GM12891 (cell line): ENCODE measurements at regions not wholly inside any gene's neighbourhood (a gene's known extent, or its start where the extent isn't known, plus 50 kb on each side); places are given as distances from the start of the nearest gene placed in this dataset.

Source experiments
- PAX5 ChIP-seq: IDR thresholded peaks from 2 replicates; pipeline ENCODE4 v1.6.1; 2011; ENCODE audit warnings: low read length, moderate library complexity, mild to moderate bottlenecking; ENCODE audit not compliant: insufficient read depth, severe bottlenecking
- POLR2A ChIP-seq: IDR thresholded peaks from 2 replicates; pipeline ENCODE4 v1.6.1; 2011; ENCODE audit warnings: low read depth, low read length, control low read depth
- POLR2AphosphoS5 ChIP-seq: IDR thresholded peaks from 2 replicates; pipeline ENCODE4 v1.6.1; 2011; ENCODE audit warnings: low read depth, low read length, control low read depth
- POU2F2 ChIP-seq: IDR thresholded peaks from 2 replicates; pipeline ENCODE4 v1.6.1; 2011; ENCODE audit warnings: low read depth, mild to moderate bottlenecking, control low read depth, low read length, moderate library complexity
- SPI1 ChIP-seq: IDR thresholded peaks from 2 replicates; pipeline ENCODE4 v1.6.1; 2011; ENCODE audit warnings: low read depth, low read length, control low read depth
- TAF1 ChIP-seq: IDR thresholded peaks from 2 replicates; pipeline ENCODE4 v1.6.1; 2011; ENCODE audit warnings: low read depth, low read length, control low read depth

GRCh38 chr7:92231-92674 lies 100.1 kb upstream of the FAM20C start:
- no peak for TF ChIP-seq POU2F2
- no peak for TF ChIP-seq POLR2AphosphoS5
- TF ChIP-seq POLR2A, result no peak
- TF ChIP-seq TAF1, result no peak
- no peak for TF ChIP-seq PAX5
- TF ChIP-seq SPI1, result no peak
